ENCODE measurements at regions not wholly inside any gene's neighbourhood (a gene's known extent, or its start where the extent isn't known, plus 50 kb on each side); places are given as distances from the start of the nearest gene placed in this dataset.

GRCh38 chr7:136359333-136359903 lies 382.3 kb upstream of the MTPN start:
- Histone ChIP-seq H3K4me1 (ENCODE audit: control insufficient read depth, insufficient read depth, low read length) (no peaks in the 10 kb centered on the region), H3K9ac (ENCODE audit: low read length) (no peak overlapping the region), H3K27me3 (replicated peaks; ENCODE audit: control insufficient read depth, insufficient read depth, low read length) (no peaks in the 10 kb centered on the region), H3K9me3 (ENCODE audit: control insufficient read depth, low read length) (no peaks in the 10 kb centered on the region), H3K4me3 (ENCODE audit: low read length) (no peak overlapping the region), H3K36me3 (ENCODE audit: control insufficient read depth, insufficient read depth, low read length, severe bottlenecking) (no peaks in the 10 kb centered on the region)
- DNase-seq (ENCODE audit: low read depth) = no peak

GRCh38 chr7:136353287-136353686 lies 376.1 kb upstream of the MTPN start:
- no peaks in the 10 kb centered on the region for H3K36me3 ChIP-seq (ENCODE audit: control insufficient read depth, insufficient read depth, low read length, severe bottlenecking)
- DNase-seq (ENCODE audit: low read depth) = no peak
- no peak overlapping the region for H3K9ac ChIP-seq (ENCODE audit: low read length)
- no peaks in the 10 kb centered on the region for H3K27me3 ChIP-seq (replicated peaks; ENCODE audit: control insufficient read depth, insufficient read depth, low read length)
- H3K4me3 ChIP-seq (ENCODE audit: low read length) = no peak overlapping the region
- H3K4me1 ChIP-seq (ENCODE audit: control insufficient read depth, insufficient read depth, low read length) = no peaks in the 10 kb centered on the region
- no peaks in the 10 kb centered on the region for H3K9me3 ChIP-seq (ENCODE audit: control insufficient read depth, low read length)

- H3K9ac ChIP-seq (ENCODE audit: low read length) = no peak overlapping the region
- H3K36me3 ChIP-seq (ENCODE audit: control insufficient read depth, insufficient read depth, low read length, severe bottlenecking) = no peaks in the 10 kb centered on the region
- no peak overlapping the region for H3K4me3 ChIP-seq (ENCODE audit: low read length)
Observed at GRCh38 chr7:136348542-136349192, 371.5 kb upstream of the MTPN start.

GRCh38 chr7:136348142-136348541 lies 371.0 kb upstream of the MTPN start:
- H3K9me3 ChIP-seq (ENCODE audit: control insufficient read depth, low read length) = no peaks in the 10 kb centered on the region
- no peaks in the 10 kb centered on the region for H3K36me3 ChIP-seq (ENCODE audit: control insufficient read depth, insufficient read depth, low read length, severe bottlenecking)
- no peaks in the 10 kb centered on the region for H3K27me3 ChIP-seq (replicated peaks; ENCODE audit: control insufficient read depth, insufficient read depth, low read length)
- H3K4me3 ChIP-seq (ENCODE audit: low read length) = no peak overlapping the region
- H3K9ac ChIP-seq (ENCODE audit: low read length) = no peak overlapping the region
- no peaks in the 10 kb centered on the region for H3K4me1 ChIP-seq (ENCODE audit: control insufficient read depth, insufficient read depth, low read length)
- no peak for DNase-seq (ENCODE audit: low read depth)

More at GRCh38 chr7:136348542-136349192, 371.5 kb upstream of the MTPN start:
- Histone ChIP-seq H3K9me3 (ENCODE audit: control insufficient read depth, low read length) (no peaks in the 10 kb centered on the region), H3K4me1 (ENCODE audit: control insufficient read depth, insufficient read depth, low read length) (no peaks in the 10 kb centered on the region), H3K27me3 (replicated peaks; ENCODE audit: control insufficient read depth, insufficient read depth, low read length) (no peaks in the 10 kb centered on the region)
- no peak for DNase-seq (ENCODE audit: low read depth)

DNA sequence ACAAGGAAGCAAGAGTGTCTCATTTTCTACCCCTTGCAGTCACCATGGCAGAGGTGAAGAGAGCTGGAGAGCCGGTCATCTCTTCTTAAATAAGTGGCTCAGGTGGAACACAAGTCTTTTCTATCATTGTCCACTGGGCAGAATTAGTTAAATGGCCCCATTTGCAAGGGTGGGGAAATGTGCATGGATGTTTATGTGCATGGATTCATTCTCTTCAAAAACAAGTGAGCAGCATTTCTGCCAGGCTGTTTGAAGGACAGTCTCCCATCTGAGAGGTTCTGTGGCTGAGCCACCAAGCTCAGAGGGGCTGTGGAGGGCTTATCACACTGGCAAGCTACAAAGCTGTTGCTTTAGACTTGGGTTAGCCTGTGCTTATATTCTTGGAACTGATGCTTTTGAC lies 370.3 kb upstream of the MTPN start:
- no peak overlapping the region for H3K4me3 ChIP-seq (ENCODE audit: low read length)
- H3K27me3 ChIP-seq (replicated peaks; ENCODE audit: control insufficient read depth, insufficient read depth, low read length) = no peaks in the 10 kb centered on the region
- no peak overlapping the region for H3K9ac ChIP-seq (ENCODE audit: low read length)

DNA sequence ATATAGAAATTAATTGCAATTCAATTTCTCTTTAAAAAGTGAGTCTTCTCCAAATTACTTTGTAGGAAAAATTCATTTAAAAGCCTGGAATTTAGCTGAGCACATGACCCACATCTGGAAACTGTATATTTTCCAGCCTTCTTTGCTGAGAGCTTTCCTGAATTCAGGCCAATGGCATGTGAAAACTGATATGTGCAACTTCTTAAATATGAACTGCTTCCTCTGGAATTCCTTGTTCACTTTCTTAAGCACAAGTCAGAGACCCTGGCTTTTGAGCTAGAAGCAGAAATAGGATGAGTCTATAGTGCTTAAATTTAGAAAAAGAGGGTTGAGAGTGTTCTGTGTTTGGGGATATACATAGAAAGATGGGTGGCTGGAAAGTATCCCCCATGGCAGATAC lies 365.1 kb upstream of the MTPN start:
- peak; percentile 17 for DNase-seq (ENCODE audit: low read depth)
- Histone ChIP-seq H3K4me3 (ENCODE audit: low read length) (no peak overlapping the region), H3K9ac (ENCODE audit: low read length) (no peak overlapping the region), H3K9me3 (ENCODE audit: control insufficient read depth, low read length) (no peaks in the 10 kb centered on the region), H3K36me3 (ENCODE audit: control insufficient read depth, insufficient read depth, low read length, severe bottlenecking) (no peaks in the 10 kb centered on the region), H3K4me1 (ENCODE audit: control insufficient read depth, insufficient read depth, low read length) (no peaks in the 10 kb centered on the region), H3K27me3 (replicated peaks; ENCODE audit: control insufficient read depth, insufficient read depth, low read length) (no peaks in the 10 kb centered on the region)

More for the DNA sequence above, 370.3 kb upstream of the MTPN start:
- DNase-seq (ENCODE audit: low read depth) = no peak
- no peaks in the 10 kb centered on the region for H3K36me3 ChIP-seq (ENCODE audit: control insufficient read depth, insufficient read depth, low read length, severe bottlenecking)
- no peaks in the 10 kb centered on the region for H3K9me3 ChIP-seq (ENCODE audit: control insufficient read depth, low read length)
- no peaks in the 10 kb centered on the region for H3K4me1 ChIP-seq (ENCODE audit: control insufficient read depth, insufficient read depth, low read length)

DNA sequence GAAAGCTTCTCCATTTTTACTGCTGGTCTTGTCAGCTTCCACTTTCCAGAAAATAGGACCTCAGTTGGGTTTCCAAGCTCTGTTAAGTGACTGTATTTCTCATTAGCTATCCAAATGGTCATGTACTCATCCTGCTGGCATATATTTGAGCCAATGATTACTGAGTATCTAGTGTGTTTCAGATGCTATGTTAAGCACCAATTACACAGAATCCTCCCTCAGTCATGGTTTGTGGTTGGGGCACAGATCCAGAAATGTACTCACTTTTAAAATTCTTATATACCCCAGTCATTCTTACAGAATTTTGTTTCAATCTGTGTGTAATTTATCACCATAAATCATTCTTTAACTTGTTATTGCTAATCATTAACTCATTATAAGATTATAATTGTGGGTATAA lies 362.3 kb upstream of the MTPN start:
- no peak overlapping the region for H3K9ac ChIP-seq (ENCODE audit: low read length)
- no peaks in the 10 kb centered on the region for H3K9me3 ChIP-seq (ENCODE audit: control insufficient read depth, low read length)
- peak; percentile 1 for DNase-seq (ENCODE audit: low read depth)
- no peaks in the 10 kb centered on the region for H3K27me3 ChIP-seq (replicated peaks; ENCODE audit: control insufficient read depth, insufficient read depth, low read length)
- no peaks in the 10 kb centered on the region for H3K4me1 ChIP-seq (ENCODE audit: control insufficient read depth, insufficient read depth, low read length)
- no peak overlapping the region for H3K4me3 ChIP-seq (ENCODE audit: low read length)
- no peaks in the 10 kb centered on the region for H3K36me3 ChIP-seq (ENCODE audit: control insufficient read depth, insufficient read depth, low read length, severe bottlenecking)

- Histone ChIP-seq H3K4me1 (ENCODE audit: control insufficient read depth, insufficient read depth, low read length) (no peaks in the 10 kb centered on the region), H3K4me3 (ENCODE audit: low read length) (no peak overlapping the region), H3K9me3 (ENCODE audit: control insufficient read depth, low read length) (no peaks in the 10 kb centered on the region), H3K9ac (ENCODE audit: low read length) (no peak overlapping the region), H3K27me3 (replicated peaks; ENCODE audit: control insufficient read depth, insufficient read depth, low read length) (no peaks in the 10 kb centered on the region), H3K36me3 (ENCODE audit: control insufficient read depth, insufficient read depth, low read length, severe bottlenecking) (no peaks in the 10 kb centered on the region)
- no peak for DNase-seq (ENCODE audit: low read depth)
Observed at GRCh38 chr7:136336932-136337331, 359.8 kb upstream of the MTPN start.

DNA sequence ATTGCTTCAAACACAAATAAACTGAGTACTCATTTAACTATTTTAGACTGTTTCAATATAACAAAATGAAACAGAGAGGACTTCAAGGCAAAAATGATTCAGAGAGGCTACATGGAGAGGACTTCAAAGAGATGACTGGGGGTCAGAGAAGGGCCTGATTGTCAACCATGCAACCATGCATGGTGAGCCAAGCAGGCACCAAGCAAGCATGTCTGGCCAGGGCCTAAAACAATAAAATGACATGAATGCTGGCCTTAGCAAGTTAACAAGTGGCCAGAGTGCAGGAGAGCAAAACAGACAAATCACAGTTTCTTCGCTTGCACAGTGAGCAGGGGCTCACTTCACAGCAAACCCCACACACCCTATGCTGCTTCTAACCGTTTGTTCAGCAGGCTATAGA lies 356.5 kb upstream of the MTPN start:
- Histone ChIP-seq H3K4me3 (ENCODE audit: low read length) (no peak overlapping the region), H3K36me3 (ENCODE audit: control insufficient read depth, insufficient read depth, low read length, severe bottlenecking) (no peaks in the 10 kb centered on the region), H3K4me1 (ENCODE audit: control insufficient read depth, insufficient read depth, low read length) (no peaks in the 10 kb centered on the region), H3K9me3 (ENCODE audit: control insufficient read depth, low read length) (no peaks in the 10 kb centered on the region), H3K9ac (ENCODE audit: low read length) (no peak overlapping the region), H3K27me3 (replicated peaks; ENCODE audit: control insufficient read depth, insufficient read depth, low read length) (no peaks in the 10 kb centered on the region)
- no peak for DNase-seq (ENCODE audit: low read depth)

DNA sequence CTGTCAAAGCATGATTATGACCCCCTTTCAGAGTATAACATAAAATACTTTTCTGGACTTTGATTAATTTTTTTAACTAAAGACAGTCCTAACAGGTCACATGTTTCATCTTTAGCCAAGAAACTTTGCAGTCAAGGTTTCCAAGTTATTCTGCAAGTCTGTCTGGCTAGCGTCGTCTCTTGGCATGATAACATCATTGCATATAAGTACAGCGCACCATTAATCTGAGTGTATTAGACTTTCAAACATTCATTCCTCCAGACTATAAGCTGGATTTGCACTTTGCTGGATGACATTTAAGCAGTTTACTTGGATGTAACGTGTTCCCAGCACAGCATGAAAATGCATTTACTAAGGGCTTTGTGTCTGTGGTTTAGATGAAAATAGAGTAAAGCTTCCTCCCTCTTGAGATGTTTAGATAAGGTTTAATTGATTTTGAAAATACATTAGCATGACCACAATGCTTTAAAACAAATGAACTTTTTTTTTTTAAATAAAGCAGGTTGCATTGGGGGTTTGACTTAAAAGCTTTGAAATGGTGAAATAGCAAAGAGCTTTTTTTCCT lies 349.0 kb upstream of the MTPN start:
- H3K27me3 ChIP-seq (replicated peaks; ENCODE audit: control insufficient read depth, insufficient read depth, low read length) = no peaks in the 10 kb centered on the region
- no peak overlapping the region for H3K9ac ChIP-seq (ENCODE audit: low read length)
- DNase-seq (ENCODE audit: low read depth) = no peak
- no peak overlapping the region for H3K4me3 ChIP-seq (ENCODE audit: low read length)
- no peaks in the 10 kb centered on the region for H3K9me3 ChIP-seq (ENCODE audit: control insufficient read depth, low read length)
- H3K36me3 ChIP-seq (ENCODE audit: control insufficient read depth, insufficient read depth, low read length, severe bottlenecking) = no peaks in the 10 kb centered on the region
- H3K4me1 ChIP-seq (ENCODE audit: control insufficient read depth, insufficient read depth, low read length) = no peaks in the 10 kb centered on the region

- H3K4me1 ChIP-seq (ENCODE audit: control insufficient read depth, insufficient read depth, low read length) = no peaks in the 10 kb centered on the region
- no peak for DNase-seq (ENCODE audit: low read depth)
Observed at GRCh38 chr7:136325578-136325977, 348.4 kb upstream of the MTPN start.

More at GRCh38 chr7:136325578-136325977, 348.4 kb upstream of the MTPN start:
- Histone ChIP-seq H3K9ac (ENCODE audit: low read length) (no peak overlapping the region), H3K36me3 (ENCODE audit: control insufficient read depth, insufficient read depth, low read length, severe bottlenecking) (no peaks in the 10 kb centered on the region), H3K27me3 (replicated peaks; ENCODE audit: control insufficient read depth, insufficient read depth, low read length) (no peaks in the 10 kb centered on the region), H3K4me3 (ENCODE audit: low read length) (no peak overlapping the region), H3K9me3 (ENCODE audit: control insufficient read depth, low read length) (no peaks in the 10 kb centered on the region)
